OCI-M1 (cell line): ENCODE measurements at regions not wholly inside any gene's neighbourhood (a gene's known extent, or its start where the extent isn't known, plus 50 kb on each side); places are given as distances from the start of the nearest gene placed in this dataset.
"Not testable (repeated sequence)": the region's sequence is repeated elsewhere in the genome, so short reads cannot be mapped to it uniquely, and the experiment has no call there.

ENCODE experiments used
- DNase-seq: peaks from one replicate; lab custom pipeline; 2025; lab: John Stamatoyannopoulos, UW

- DNase-seq: not testable (repeated sequence)
Measured at GRCh38 chr3:177394231-177395024, 197.1 kb upstream of the TBL1XR1 start.

- no peak for DNase-seq
Measured at GRCh38 chr3:177396733-177397132, 199.5 kb upstream of the TBL1XR1 start.

- DNase-seq: no peak
Measured at GRCh38 chr3:177401375-177401774, 204.1 kb upstream of the TBL1XR1 start.

- DNase-seq: no peak
Measured at GRCh38 chr3:177402533-177402932, 205.3 kb upstream of the TBL1XR1 start.

- no peak for DNase-seq
Measured at GRCh38 chr3:177405191-177405672, 207.9 kb upstream of the TBL1XR1 start.

- DNase-seq: no peak
Measured at GRCh38 chr3:177410730-177411129, 213.4 kb upstream of the TBL1XR1 start.

- DNase-seq: no peak
Measured at GRCh38 chr3:177411201-177411600, 213.9 kb upstream of the TBL1XR1 start.

- DNase-seq: not testable (repeated sequence)
Measured at GRCh38 chr3:177412677-177413170, 215.4 kb upstream of the TBL1XR1 start.

GRCh38 chr3:177414093-177414492 lies 216.8 kb upstream of the TBL1XR1 start:
- no peak for DNase-seq

GRCh38 chr3:177418787-177419186 lies 221.5 kb upstream of the TBL1XR1 start:
- no peak for DNase-seq

- no peak for DNase-seq
Measured at GRCh38 chr3:177419904-177420601, 222.8 kb upstream of the TBL1XR1 start.

GRCh38 chr3:177420651-177421480 lies 223.6 kb upstream of the TBL1XR1 start:
- DNase-seq: no peak

GRCh38 chr3:177421481-177421785 lies 224.2 kb upstream of the TBL1XR1 start:
- DNase-seq: no peak

- no peak for DNase-seq
Measured at GRCh38 chr3:177424521-177424920, 227.2 kb upstream of the TBL1XR1 start.

GRCh38 chr3:177425042-177425441 lies 227.8 kb upstream of the TBL1XR1 start:
- DNase-seq: no peak

- DNase-seq: peak; percentile 45
Measured at GRCh38 chr3:177426106-177426877, 229.0 kb upstream of the TBL1XR1 start.

GRCh38 chr3:177426878-177427495 lies 229.7 kb upstream of the TBL1XR1 start:
- DNase-seq: peak; percentile 15

GRCh38 chr3:177427540-177427939 lies 230.3 kb upstream of the TBL1XR1 start:
- peak; percentile 28 for DNase-seq

- peak; percentile 7 for DNase-seq
Measured at GRCh38 chr3:177429079-177429478, 231.8 kb upstream of the TBL1XR1 start.

- no peak for DNase-seq
Measured at GRCh38 chr3:177429771-177430170, 232.5 kb upstream of the TBL1XR1 start.

GRCh38 chr3:177430653-177431052 lies 233.4 kb upstream of the TBL1XR1 start:
- no peak for DNase-seq
